ENCODE measurements at regions not wholly inside any gene's neighbourhood (a gene's known extent, or its start where the extent isn't known, plus 50 kb on each side); places are given as distances from the start of the nearest gene placed in this dataset.
"Not testable (repeated sequence)": the region's sequence is repeated elsewhere in the genome, so short reads cannot be mapped to it uniquely, and the experiment has no call there.

DNA sequence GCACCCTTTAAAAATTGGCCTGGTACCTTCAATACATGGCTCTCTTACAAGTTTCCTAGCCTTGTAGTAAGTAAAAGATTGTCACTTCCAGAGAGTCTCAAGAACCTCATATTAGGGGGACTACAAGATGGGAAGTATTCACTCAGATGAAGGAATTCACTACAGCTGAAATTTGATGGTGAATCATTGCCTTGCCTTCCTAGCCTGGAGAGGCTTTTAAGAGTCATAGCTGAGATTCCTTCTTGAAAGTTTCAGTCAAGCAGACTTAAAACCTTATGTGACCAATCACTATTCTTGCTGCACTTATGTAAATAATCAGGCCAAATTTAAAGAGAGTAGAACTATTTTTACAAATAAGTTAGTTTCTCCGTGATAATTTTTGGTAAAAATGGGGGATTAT, 451.6 kb downstream of the TRHDE start:
- DNase-seq, result no peak

DNA sequence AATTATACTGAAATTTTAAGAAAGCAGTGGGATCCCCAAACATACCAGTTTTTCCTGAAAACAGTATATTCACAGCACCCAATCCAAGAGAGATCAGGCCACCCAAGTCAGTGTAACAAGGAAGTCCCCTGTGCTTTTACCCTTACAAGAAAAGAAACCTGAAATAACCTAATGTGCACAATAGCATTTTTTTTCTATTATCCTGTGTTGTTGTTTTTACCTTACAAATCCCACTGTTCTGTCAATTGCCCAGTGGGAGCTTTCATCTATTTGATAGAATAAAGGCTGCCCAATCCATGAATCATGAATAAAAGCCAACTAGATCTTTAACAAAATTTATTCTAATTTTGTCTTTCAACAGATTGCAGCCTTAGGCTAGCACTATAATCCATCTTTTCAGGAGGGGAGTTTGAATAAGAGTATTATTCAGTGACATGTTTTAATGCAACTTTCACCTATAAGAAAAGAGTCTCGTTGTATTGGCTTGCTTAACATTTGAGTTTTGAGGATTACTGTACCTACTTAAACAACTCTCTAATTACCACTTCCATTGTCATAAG, 457.4 kb downstream of the TRHDE start:
- DNase-seq, result no peak

- peak; percentile 14 for DNase-seq
These were observed 462.4 kb downstream of the TRHDE start for GRCh38 chr12:72734581-72734980.

DNA sequence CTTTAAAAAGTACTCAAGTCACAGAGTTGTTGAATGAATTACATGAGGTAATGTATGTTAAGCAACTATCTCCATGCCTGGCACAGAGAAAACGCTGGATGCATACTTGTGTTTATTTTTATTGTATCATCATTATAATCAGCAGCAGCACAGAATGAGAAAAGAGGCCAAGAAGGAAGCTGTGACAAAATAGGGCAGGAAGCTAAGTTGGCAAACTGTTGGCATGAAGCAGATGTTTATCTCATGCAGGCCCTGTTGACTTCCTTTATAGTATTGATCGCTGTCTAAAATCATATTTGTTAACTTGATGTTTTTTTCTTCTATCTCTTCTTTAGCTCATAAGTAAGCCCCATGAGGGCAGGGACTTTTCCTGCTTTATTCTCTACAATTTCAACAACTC, 466.6 kb downstream of the TRHDE start:
- DNase-seq, result no peak

DNA sequence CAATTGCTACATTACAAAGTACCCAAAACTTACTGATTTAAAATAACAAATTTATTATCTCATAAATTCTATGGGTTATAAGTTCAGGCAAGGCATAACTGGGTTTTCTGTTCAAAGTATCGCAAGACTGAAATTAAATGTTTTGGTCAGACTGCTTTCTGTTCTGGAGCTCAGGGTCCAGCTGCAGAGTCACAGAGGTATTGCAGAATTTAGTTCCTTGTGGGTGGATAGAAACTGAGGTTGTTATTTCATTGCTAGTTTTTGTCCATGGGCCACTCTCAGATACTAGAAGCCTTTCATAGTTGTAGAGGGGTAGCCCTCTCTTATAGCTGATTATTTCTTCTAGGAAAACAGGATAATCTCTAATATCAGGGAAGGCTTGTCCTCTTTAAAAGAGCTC, 467.9 kb downstream of the TRHDE start:
- DNase-seq, result no peak

- no peak for DNase-seq
These were observed 470.4 kb downstream of the TRHDE start for GRCh38 chr12:72742568-72742967.

- DNase-seq, result no peak
These were observed 473.9 kb downstream of the TRHDE start for GRCh38 chr12:72746048-72746447.

DNA sequence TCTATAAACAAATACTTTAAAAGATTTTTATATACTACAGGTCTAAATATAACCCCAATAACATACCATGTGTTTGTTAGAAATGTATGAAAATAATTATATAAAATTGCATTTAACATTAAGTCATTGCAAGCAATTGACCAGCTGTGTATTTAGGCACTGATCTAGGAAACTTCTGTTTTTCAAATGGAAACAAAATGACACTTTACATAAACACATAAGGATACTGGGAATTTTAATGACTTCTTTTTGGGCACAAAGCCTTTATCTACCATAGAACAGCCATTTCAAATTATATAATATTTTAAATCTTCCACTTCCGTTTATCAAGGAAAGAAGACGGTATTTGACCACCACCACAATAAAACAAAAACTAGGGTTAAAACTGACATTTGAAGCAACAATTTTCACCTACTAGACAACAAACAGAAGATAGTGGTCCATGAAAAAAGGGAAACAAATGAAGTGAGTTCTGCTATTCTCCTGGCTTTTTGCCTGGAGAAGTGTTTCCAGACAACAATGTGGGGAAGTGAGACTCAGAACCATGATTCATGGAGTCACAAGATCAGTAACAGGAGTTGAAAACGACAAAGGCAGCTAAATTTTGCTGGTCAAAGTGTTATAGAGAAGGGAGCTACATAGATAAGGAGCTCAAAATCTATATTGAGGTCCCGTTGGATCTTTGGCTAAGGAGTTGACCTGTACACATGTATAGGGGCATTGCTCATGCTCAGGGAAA, 475.1 kb downstream of the TRHDE start:
- DNase-seq, result no peak

GRCh38 chr12:72748971-72749370, 476.8 kb downstream of the TRHDE start:
- no peak for DNase-seq

DNA sequence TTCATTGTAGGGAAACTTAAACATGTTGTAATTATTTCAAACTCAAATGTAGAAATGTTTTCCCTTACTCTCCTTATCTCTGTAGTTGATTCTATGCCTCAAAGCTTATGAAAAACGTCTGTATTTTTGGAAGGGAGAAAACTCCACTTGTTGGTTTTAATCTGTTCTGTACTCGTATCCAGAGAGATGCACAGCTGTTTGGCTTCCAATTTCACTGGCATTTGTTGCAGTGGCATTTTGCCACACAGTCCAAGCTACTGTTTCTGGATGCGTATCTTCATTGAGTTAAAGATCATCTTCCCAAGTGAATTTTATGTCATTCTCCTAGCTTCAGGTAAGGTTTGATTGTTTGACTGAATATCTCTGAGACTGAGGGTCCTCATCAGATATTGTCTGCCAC, 481.4 kb downstream of the TRHDE start:
- DNase-seq, result no peak

DNA sequence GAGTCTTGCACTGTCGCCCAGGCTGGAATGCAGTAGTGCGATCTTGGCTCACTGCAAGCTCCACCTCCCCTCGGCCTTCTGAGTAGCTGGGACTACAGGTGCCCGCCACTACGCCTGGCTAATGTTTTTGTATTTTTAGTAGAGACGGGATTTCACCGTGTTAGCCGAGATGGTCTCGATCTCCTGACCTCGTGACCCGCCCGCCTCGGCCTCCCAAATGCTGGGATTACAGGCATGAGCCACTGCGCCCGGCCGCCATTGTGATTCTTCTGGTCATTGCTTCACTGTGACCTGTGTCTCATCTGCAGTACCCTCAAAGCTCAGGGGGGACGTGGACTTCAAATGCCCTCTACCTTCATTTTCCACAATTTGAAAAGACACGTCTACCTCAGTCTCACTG, 481.9 kb downstream of the TRHDE start:
- DNase-seq, result not testable (repeated sequence)

DNA sequence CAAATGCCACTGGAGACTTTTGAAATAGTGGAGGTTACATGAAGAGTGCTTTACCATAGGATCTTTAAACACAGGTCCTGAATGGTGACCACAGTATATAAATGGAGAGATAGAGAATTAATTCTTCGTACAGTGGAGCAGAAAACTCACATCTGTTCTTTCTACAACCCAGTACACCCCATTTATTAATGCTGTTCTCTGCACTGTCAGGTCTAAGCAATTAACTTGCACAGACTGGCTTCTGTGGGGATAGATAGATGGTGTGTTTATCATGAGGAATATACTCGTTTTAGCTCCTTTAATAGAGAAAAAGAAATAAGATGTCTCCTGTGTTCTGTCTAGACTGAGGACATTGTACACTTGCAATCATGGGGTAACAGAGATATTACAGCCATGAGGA, 494.3 kb downstream of the TRHDE start:
- DNase-seq, result no peak

- DNase-seq, result no peak
These were observed 501.9 kb downstream of the TRHDE start for GRCh38 chr12:72774023-72774422.

DNA sequence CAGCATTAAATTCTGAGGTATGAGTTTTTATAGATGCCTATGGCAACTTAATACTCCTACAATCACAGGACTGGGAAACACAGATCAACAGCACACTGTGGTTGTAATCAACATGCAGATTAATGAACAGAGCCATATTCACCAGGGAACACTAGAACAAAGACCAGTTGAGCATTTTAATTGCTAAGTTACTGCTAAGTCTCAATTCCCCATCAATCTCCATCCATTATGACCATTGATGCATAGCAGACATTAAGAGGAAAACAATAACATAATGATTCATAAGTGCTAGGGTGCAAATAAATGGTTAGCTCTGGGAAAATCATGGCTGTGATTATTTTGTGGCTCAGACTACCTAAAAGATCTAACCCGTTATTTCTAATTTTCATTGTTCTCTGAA, 505.6 kb downstream of the TRHDE start:
- DNase-seq, result no peak

GRCh38 chr12:72790273-72790672, 518.1 kb downstream of the TRHDE start:
- no peak for DNase-seq

DNA sequence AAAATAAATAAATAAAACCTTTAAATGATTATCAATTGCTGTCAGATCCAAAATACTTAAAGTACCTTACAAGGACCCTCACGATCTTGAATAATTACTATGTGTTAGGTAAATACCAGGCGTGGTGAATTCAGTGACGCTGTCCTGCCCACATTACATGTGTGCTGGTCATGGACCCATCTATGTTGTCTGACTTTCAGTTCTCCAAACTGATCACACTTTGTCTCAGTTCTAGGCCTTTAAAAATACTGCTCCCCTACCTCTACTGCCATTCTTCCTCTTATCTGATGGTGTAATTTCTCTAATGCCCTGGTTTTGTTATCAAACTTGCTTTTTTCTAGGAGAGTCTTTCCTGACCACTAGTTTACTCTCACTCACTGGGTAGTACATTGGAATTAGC, 520.7 kb downstream of the TRHDE start:
- DNase-seq, result no peak

DNA sequence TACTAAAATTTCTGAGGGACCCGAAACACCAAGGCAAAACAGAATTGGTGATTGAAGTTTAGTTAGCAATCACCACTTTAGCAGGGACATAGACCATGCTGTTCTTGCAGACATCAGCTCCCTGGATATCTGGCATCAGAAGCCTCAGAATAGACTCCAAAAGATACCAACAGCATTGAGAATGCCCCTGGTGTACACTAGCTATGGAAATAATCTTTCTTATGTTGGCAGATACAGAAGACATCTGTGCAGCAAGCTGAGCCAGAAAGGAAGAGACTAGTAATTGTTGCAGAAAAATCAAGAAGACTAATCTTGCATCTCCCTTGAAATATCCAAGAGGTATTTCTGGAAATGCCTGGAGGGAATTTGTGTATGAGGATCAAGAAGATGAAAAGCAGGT, 521.6 kb downstream of the TRHDE start:
- DNase-seq, result no peak

DNA sequence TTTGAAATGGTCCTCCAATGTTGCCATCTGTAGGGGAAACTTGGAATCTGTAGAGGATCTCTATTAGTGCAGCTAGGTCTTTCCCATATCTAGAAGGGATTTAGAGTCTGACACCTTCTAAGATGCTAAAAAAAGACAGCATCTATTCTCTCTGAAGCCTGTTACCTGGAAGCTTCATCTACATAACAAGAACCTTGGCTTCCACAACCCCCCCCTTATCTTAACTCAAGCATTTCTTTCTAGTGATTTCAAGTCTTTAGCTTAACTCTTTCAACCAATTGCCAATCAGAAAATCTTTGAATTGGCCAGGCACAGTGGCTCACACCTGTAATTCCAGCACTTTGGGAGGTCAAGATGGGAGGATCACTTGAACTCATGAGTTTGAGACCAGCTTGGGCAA, 543.3 kb downstream of the TRHDE start:
- DNase-seq, result no peak

- no peak for DNase-seq
These were observed 556.6 kb downstream of the TRHDE start for GRCh38 chr12:72828662-72829324.

DNA sequence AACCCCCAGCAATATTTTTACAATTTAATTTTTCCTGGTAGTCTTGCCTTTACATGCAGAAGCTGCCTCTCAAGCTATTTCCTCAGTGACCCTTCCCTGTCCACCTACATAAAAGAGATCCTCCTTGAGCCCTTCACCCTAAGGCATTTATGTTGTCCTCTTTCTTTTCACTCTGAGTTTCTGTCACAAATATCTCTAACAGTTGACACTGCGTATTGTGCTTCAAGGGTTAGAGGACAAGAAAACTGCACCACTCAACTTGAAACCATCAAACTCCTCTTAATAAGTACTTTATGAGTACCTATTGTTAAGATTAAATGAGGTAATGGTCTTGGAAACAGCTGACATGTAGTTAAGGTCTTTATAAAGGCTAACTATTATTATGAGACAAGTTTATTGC, 557.7 kb downstream of the TRHDE start:
- DNase-seq, result no peak

DNA sequence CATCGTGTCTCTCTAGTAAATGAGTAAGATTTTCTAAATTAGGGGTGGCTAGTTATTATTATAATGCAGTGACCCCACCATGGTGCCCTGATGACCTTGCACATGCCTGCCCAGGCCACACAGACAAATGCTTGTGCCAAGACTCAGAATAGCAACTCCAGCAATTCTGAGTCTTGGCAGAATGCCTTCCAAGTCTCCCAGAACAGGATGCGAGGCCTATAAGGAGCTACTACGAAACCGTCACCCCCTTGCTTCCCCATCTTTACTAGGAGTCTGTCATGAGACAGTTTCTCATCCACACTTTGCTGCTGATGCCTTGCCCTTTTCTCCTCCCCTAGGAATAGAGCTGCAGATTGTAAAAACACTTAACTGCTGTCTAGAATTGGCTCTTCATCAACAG, 559.9 kb downstream of the TRHDE start:
- no peak for DNase-seq

- DNase-seq, result no peak
These were observed 564.0 kb downstream of the TRHDE start for GRCh38 chr12:72836194-72836593.

DNA sequence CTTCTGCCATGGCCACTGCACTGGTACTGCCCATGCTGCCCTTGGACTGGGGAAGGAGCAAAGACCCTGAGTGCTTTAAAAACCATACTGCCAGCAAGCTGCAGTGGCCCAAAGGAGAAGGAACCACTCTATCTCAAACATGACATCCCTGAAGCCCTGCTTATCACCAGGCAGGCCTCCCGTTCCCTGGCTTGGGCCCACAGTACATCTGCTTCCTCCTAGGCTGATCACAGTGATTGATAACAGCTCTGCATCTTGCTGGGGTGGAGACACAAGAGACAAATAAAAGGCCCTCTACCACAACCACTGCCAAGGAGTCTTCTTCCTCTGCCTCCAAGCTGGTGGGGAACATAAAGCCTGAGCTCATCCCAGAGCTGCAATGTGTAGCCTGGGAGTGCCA, 567.5 kb downstream of the TRHDE start:
- no peak for DNase-seq

DNA sequence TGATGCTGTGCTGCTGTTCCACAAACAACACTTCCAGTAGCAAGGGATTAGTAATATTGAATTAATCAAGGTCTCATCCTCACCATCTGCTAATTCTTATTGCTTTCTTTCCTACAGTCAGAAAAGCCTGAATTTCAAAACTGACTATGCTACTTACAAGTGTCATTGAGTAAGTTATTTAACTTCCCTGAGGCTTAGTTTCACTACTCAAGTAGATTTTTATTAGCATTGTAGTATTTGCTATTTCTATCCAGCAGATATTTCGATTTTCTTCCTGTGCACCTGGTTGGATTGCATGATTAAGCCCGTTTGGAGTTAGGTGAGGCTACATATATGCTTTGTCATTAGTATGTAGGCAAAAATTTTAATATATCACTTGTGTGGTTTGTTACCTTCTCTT, 591.5 kb downstream of the TRHDE start:
- DNase-seq, result no peak

DNA sequence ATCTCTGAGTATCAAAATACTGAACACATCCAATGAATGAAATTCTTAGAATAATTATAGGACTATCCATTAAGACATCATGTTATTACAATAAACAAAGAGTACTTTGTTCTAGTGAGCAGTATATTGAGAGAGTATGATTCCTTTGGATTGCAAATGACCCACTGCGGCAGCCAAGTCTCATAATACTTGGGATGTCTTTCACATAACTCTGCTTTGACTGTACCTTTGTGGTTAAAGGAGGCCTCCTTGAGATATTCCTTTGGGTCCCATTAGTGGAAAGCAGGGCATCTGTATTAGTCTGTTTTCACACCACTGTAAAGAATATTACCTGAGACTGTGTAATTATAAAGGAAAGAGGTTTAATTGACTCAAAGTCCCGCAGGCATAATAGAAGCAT, 593.8 kb downstream of the TRHDE start:
- no peak for DNase-seq
